Endodermal cell (in vitro differentiated cells): ENCODE measurements at regions not wholly inside any gene's neighbourhood (a gene's known extent, or its start where the extent isn't known, plus 50 kb on each side); places are given as distances from the start of the nearest gene placed in this dataset.

ENCODE experiments used
- DNase-seq: peaks from one replicate; pipeline ENCODE4 v3.0.0-alpha.2; 2017
- H3K27ac ChIP-seq: 2 replicates; pipeline ENCODE4 v1.5.1; 2013; ENCODE audit warnings: mild to moderate bottlenecking, low read depth, low read length, moderate library complexity
- H3K27me3 ChIP-seq: 2 replicates; pipeline ENCODE4 v1.6.1; 2013; ENCODE audit warnings: mild to moderate bottlenecking, low read length, moderate library complexity; ENCODE audit not compliant: insufficient read depth, control insufficient read depth, poor library complexity, severe bottlenecking
- H3K36me3 ChIP-seq: 2 replicates; pipeline ENCODE4 v1.7.0; 2013; ENCODE audit warnings: mild to moderate bottlenecking, low read length, moderate library complexity; ENCODE audit not compliant: control insufficient read depth, insufficient read depth
- H3K4me1 ChIP-seq: one replicate; pipeline ENCODE4 v1.7.0; 2013; ENCODE audit warnings: low read length; ENCODE audit not compliant: control insufficient read depth, insufficient read depth
- H3K4me3 ChIP-seq: 2 replicates; pipeline ENCODE4 v1.5.1; 2013; ENCODE audit warnings: mild to moderate bottlenecking, low read length, moderate library complexity
- H3K9ac ChIP-seq: 2 replicates; pipeline ENCODE4 v1.6.1; 2013; ENCODE audit warnings: mild to moderate bottlenecking, low read length, moderate library complexity; ENCODE audit not compliant: poor library complexity, severe bottlenecking; ENCODE audit errors: extremely low read depth
- H3K9me3 ChIP-seq: 2 replicates; pipeline ENCODE4 v1.6.1; 2013; ENCODE audit warnings: mild to moderate bottlenecking, low read length, moderate library complexity; ENCODE audit not compliant: control insufficient read depth
- H3K27ac Mint-ChIP-seq: 2 replicates; pipeline ENCODE4 v1.8.0; 2020; ENCODE audit warnings: mixed read lengths
- H3K27me3 Mint-ChIP-seq: 2 replicates; pipeline ENCODE4 v1.8.0; 2021; ENCODE audit warnings: mild to moderate bottlenecking, mixed read lengths; ENCODE audit not compliant: insufficient read depth
- H3K36me3 Mint-ChIP-seq: 2 replicates; pipeline ENCODE4 v1.8.0; 2020; ENCODE audit warnings: low read depth, mixed read lengths
- H3K4me1 Mint-ChIP-seq: 2 replicates; pipeline ENCODE4 v1.8.0; 2020; ENCODE audit warnings: mixed read lengths
- H3K4me3 Mint-ChIP-seq: 2 replicates; pipeline ENCODE4 v1.8.0; 2020; ENCODE audit warnings: mild to moderate bottlenecking, moderate library complexity, mixed read lengths
- H3K9me3 Mint-ChIP-seq: 2 replicates; pipeline ENCODE4 v1.8.0; 2020; ENCODE audit warnings: mild to moderate bottlenecking, mixed read lengths
- WGBS, 2 experiments: methylation state at CpG; one replicate each; pipeline versions ENCODE4 v1.1.5 to v1.1.7; 2013; ENCODE audit warnings: missing lambda C conversion rate in 2 of 2, mixed read lengths in 1 of 2; ENCODE audit not compliant: insufficient coverage in 1 of 2, insufficient read length in 1 of 2; 5-methylcytosine and 5-hydroxymethylcytosine counted together
- TF ChIP-seq, protein P1 (sequence below): fragments of 200-600 bp; sonication (generic); conservative IDR thresholded peaks from 2 replicates; pipeline ENCODE4 v1.5.0; 2021; ENCODE audit warnings: antibody characterized with exemption, mild to moderate bottlenecking

- Histone ChIP-seq H3K9ac (no peak overlapping the region), H3K27me3 (no peaks in the 10 kb centered on the region), H3K36me3 (no peaks in the 10 kb centered on the region), H3K9me3 (no peaks in the 10 kb centered on the region), H3K27ac (no peak overlapping the region), H3K4me1 (peaks cover 2% of the 10 kb centered on the region), H3K4me3 (no peak overlapping the region)
- TF ChIP-seq, protein P1, sequence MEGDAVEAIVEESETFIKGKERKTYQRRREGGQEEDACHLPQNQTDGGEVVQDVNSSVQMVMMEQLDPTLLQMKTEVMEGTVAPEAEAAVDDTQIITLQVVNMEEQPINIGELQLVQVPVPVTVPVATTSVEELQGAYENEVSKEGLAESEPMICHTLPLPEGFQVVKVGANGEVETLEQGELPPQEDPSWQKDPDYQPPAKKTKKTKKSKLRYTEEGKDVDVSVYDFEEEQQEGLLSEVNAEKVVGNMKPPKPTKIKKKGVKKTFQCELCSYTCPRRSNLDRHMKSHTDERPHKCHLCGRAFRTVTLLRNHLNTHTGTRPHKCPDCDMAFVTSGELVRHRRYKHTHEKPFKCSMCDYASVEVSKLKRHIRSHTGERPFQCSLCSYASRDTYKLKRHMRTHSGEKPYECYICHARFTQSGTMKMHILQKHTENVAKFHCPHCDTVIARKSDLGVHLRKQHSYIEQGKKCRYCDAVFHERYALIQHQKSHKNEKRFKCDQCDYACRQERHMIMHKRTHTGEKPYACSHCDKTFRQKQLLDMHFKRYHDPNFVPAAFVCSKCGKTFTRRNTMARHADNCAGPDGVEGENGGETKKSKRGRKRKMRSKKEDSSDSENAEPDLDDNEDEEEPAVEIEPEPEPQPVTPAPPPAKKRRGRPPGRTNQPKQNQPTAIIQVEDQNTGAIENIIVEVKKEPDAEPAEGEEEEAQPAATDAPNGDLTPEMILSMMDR, result no peak
- WGBS, 2 experiments, result 80 to 81% methylated on average over 5 to 6 of the region's 6 CpGs
- H3K4me1 Mint-ChIP-seq, result peaks cover 5% of the 10 kb centered on the region
- H3K4me3 Mint-ChIP-seq, result no peak overlapping the region
- H3K36me3 Mint-ChIP-seq, result no peaks in the 10 kb centered on the region
- peaks cover 6% of the 10 kb centered on the region for H3K27me3 Mint-ChIP-seq
- H3K9me3 Mint-ChIP-seq, result peaks cover 7% of the 10 kb centered on the region
- no peak overlapping the region for H3K27ac Mint-ChIP-seq
- DNase-seq, result no peak
These were observed 197.6 kb downstream of the MAF start for GRCh38 chr16:79402920-79403319.

DNA sequence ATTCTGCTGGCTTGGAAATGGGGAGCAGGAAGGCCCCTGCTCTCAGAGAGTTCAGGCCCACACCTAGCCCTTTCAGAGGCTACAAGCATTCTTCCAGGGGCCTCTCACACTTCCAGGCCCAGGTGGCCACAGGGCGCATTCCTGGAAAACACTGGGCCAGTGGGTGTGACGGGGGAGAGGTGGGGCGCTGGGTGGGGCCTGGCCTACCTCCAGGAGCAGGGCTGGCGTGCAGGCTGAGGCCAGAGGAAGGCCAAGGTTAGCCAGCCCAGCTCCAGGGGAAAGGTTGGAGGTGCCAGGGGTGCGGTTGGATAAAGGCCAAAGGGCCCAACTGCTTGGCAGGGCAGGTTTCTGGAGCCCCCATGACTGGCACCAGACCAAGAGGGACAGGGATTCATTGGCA is 198.2 kb downstream of the MAF start:
- Histone ChIP-seq H3K36me3 (no peaks in the 10 kb centered on the region), H3K9me3 (no peaks in the 10 kb centered on the region), H3K27ac (no peak overlapping the region), H3K9ac (no peak overlapping the region), H3K4me3 (no peak overlapping the region), H3K27me3 (no peaks in the 10 kb centered on the region), H3K4me1 (peaks cover 2% of the 10 kb centered on the region)
- DNase-seq, result peak; percentile 65
- H3K27me3 Mint-ChIP-seq, result peaks cover 6% of the 10 kb centered on the region
- no peak overlapping the region for H3K4me3 Mint-ChIP-seq
- H3K27ac Mint-ChIP-seq, result no peak overlapping the region
- peaks cover 1% of the 10 kb centered on the region for H3K4me1 Mint-ChIP-seq
- peaks cover 10% of the 10 kb centered on the region for H3K9me3 Mint-ChIP-seq
- WGBS, 2 experiments, result 94% methylated on average over 5 of the region's 5 CpGs; no CpG with 5 or more reads in 1 of the 2 experiments
- TF ChIP-seq, protein P1, result no peak
- no peaks in the 10 kb centered on the region for H3K36me3 Mint-ChIP-seq

- Mint-ChIP-seq H3K9me3 (peaks cover 10% of the 10 kb centered on the region), H3K4me3 (no peak overlapping the region), H3K4me1 (no peaks in the 10 kb centered on the region), H3K27me3 (peaks cover 6% of the 10 kb centered on the region), H3K36me3 (no peaks in the 10 kb centered on the region), H3K27ac (no peak overlapping the region)
- H3K36me3 ChIP-seq, result no peaks in the 10 kb centered on the region
- H3K27ac ChIP-seq, result no peak overlapping the region
- H3K4me3 ChIP-seq, result no peak overlapping the region
- TF ChIP-seq, protein P1, result no peak
- no peak overlapping the region for H3K9ac ChIP-seq
- no peaks in the 10 kb centered on the region for H3K27me3 ChIP-seq
- no peak for DNase-seq
- 100% methylated on average over 1 of the region's 1 CpG; no CpG with 5 or more reads in 1 of the 2 experiments for WGBS, 2 experiments
- H3K4me1 ChIP-seq, result peaks cover 2% of the 10 kb centered on the region
- H3K9me3 ChIP-seq, result no peaks in the 10 kb centered on the region
These were observed 198.8 kb downstream of the MAF start for GRCh38 chr16:79401782-79402181.
